Stimulated activated CD8-positive, alpha-beta memory T cell treated with anti-CD3 and anti-CD28 coated beads, Interleukin-12 subunit alpha, Interleukin-12 subunit beta, amount 100 ng/mL, for 1 hour (primary cell): ENCODE measurements at regions not wholly inside any gene's neighbourhood (a gene's known extent, or its start where the extent isn't known, plus 50 kb on each side); places are given as distances from the start of the nearest gene placed in this dataset.
A peak's percentile ranks its signal among the peaks of the same experiment; 100 is the strongest.
"Not testable (repeated sequence)": the region's sequence is repeated elsewhere in the genome, so short reads cannot be mapped to it uniquely, and the experiment has no call there.

Experiments used
- DNase-seq: peaks from one replicate; pipeline ENCODE4 v3.0.0-alpha.2; 2020; ENCODE audit warnings: low read depth

DNA sequence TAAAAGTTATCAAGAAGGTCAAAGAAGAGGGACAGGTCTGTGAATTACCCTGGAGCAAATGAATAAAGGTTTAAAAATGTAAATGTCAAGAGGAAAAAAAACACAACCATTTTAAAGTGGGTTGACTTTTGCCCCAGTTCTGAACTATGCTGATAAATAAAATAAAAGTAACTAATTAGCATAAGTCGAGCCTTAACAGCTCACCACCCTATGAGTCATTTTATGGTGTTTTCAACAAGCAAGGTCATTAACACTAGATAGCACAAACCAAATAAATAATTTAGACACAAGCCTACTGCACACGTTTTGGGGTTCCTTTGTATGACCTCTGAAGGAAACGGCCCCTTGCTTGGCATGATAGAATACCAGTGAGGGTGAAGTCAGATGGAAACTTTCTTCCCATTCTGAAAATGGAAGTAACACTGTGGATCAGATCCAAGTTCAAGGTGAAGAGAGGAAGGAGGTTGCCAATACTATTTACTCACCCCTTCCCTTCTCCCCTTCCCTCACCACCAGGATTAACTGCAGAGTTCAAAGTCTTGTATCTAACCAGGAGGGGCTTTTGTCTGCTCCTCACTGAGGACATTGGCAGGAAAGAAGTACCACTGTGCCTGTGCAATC is 380.0 kb upstream of the ACVR2A start:
- no peak for DNase-seq

- DNase-seq, result no peak
These were observed 380.8 kb upstream of the ACVR2A start for GRCh38 chr2:147463881-147464520.

DNA sequence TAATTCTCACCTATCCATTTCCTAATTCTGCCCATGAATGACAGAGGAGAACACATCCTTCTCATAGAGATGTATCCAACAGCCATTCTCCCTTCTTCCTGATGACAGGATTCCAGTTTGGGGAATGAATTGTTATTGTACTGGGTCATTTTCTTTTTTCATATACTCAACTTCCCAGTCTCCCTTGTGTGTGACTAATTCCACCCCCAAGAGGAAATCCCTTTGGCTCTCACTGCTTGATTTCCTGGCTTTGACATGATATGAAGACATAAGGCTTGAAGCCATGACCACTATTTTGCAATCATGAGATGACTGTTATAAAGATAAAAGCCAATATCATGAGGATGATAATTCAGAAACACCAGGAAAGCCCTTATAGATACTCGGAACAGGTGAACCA is 384.7 kb upstream of the ACVR2A start:
- DNase-seq, result no peak

DNA sequence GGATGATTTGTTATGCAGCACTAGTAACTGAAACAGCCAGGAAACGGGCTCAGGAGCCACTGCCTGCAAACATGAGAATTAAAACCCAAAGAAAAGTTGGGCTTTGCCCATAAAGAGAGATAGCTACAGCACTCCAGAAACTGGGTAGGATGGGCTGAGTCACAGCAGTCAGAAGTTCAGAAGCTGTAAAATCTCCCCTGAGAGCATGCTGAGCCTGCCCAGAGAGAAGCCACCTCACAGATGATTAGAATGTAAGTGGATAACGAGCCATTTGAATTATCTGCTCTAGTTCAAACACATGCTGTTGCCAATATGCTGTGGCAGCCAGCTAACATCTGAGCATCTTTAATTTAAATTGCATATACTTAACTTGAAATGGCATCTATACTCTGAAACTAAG is 388.1 kb upstream of the ACVR2A start:
- DNase-seq, result no peak

DNA sequence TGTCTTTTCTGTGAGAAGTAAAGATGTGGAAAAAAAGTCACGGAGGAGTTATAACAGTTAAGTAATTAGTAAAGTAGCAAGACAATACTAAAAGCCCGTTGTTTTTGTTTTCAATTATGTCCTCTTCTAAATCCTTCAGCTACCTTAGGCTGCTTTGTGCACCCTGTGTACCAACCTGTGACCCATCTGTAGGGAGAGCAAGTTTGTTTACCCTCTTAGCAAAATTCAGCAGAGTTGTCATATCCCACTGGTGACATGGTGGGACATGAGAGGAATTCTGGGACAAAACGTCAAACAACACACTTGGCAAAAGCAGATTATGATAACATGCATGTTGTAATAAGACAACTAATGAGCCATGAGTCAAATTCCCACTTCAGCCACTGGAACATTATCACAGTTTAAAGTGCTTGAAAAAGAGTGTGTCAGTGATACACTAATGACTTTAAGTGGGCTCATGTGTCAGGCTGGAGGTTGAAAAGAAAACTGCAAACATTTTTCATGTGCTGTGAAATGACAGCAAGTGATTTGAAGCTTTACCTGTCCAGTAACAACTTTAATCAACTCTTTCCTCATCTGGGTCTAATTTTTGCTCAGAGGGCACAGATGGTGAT is 392.8 kb upstream of the ACVR2A start:
- DNase-seq, result no peak

GRCh38 chr2:147450661-147451510 is 393.9 kb upstream of the ACVR2A start:
- DNase-seq, result no peak

DNA sequence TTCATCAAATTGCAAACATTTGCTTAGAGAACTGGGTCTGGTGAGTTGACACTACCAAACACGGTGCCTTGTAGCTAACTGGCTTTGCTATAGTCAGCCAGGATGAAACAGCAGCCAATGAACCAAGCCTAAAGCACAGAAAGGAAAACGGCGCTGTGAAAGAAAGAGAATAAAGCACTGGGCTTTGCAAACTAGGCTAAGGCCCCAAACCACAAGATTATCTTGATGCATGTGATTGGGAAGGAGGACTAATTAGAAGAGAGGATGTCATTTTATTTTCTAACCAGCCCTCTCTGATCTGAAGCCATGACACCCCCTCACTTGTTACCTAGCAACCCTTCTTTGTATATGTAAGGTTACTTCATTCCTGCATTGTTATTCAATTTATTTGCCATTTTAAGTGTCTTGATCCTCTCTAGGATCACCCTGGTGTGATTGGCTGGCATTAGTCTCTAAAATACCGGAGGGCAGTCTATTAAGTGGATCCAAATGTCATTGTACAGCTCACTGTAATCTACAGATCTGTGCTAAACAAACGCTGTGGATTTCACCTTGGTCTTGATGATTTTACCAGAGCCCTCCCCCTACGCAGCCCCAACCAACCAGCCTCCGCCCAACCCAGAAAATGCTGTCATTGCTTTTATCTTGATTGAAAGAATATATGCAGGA is 395.4 kb upstream of the ACVR2A start:
- peak; percentile 12 for DNase-seq

GRCh38 chr2:147442816-147443215 is 402.0 kb upstream of the ACVR2A start:
- DNase-seq, result no peak

DNA sequence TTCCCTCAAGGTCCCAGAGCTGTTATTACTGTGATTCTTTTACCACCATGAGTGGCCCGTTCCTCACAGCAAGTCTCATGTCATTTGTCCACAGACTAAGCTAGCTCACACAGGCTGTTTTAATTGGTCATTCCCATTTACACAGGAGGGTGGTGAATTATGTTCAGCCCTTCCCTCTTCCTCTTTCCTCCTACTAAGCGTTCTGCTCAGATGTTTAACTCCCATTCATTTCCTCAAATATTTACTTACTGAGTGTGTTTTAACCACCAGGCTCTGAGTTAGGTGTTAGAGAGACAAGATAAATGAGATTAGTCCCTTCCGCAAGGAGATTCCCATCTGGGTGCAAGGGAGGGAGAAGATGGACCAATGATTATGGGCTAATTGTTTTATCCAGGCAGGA is 403.6 kb upstream of the ACVR2A start:
- DNase-seq, result no peak

DNA sequence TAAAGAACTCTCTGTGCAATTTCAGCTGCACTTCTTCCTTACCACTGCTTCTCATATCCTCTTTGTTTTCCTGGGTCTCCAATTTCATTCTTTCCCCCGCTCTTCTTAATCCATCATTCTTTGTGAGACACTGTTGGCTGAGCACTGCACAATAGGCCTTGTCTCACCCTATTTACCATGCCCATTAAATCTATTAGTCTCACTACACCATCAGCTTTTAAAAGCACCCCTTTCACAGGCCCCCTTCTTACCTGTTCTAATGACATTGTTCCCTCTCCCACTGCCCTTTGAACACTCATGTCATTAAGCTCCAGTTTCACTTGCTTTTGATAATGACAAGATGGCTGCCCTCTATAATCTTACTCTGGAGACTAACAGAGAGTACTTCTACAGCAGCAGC is 404.1 kb upstream of the ACVR2A start:
- no peak for DNase-seq

DNA sequence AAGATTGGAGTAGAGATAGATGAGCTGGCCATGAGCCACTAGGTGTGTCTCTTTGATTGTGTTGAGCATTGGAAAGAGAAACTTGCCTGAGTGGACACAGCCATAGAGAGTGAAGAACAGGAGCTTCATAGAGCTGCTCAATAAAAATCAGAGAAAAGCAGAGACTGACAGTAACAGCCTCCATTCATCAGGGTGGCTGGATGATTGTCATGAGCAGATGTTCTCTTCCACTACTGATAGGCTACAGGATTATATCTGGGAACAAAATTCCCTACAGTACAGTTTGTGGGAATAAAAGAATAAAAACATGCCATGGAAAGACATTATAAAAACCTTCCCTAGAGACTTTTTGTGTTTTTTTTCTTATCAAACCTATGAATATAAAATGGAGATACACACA is 404.8 kb upstream of the ACVR2A start:
- no peak for DNase-seq

DNA sequence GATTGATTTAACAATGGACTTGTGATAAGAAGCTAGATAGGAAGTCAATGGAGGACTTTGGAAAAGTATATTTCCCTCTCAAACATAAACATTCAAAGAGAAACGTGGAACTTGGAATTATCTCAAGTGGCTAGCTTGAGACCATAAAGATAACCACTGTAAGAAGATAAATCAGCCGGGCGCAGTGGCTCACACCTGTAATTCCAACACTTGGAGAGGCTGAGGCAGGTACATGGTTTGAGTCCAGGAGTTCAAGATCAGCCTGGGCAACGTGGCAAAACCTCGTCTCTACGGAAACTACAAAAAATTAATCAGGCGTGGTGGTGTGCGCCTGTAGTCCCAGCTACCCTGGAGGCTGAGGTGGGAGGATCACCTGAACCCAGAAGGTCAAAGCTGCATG is 405.9 kb upstream of the ACVR2A start:
- DNase-seq, result no peak

GRCh38 chr2:147433822-147434221 is 411.0 kb upstream of the ACVR2A start:
- no peak for DNase-seq

- DNase-seq, result no peak
These were observed 414.4 kb upstream of the ACVR2A start for GRCh38 chr2:147430408-147430807.

DNA sequence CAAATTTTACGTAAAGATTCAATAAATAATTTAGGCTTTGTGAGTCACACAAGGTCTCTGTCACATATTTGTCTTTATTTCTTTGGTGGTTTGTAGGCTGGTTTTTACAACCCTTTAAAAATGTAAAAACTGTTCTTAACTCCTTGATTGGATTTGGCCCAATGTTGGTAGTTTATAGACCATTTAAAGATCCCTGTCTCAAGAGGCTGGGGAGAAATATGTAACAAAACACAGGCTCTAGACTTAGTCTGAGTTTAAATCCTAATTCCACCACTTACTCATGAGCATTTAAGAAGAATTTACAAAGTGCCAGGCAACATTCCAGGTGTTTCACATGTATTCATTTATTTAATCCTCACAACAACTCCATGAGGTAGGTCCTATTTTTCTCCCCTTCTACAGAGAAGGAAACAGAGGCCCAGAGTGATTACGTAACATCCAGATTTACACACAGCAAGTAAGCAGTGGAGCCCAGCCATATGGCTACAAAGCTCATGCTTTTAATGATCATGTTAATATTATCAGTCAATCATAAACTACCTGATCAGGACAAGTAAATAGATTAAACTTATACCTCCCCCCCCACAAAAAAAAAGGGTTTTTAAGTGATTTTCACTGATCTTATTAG is 416.6 kb upstream of the ACVR2A start:
- no peak for DNase-seq

DNA sequence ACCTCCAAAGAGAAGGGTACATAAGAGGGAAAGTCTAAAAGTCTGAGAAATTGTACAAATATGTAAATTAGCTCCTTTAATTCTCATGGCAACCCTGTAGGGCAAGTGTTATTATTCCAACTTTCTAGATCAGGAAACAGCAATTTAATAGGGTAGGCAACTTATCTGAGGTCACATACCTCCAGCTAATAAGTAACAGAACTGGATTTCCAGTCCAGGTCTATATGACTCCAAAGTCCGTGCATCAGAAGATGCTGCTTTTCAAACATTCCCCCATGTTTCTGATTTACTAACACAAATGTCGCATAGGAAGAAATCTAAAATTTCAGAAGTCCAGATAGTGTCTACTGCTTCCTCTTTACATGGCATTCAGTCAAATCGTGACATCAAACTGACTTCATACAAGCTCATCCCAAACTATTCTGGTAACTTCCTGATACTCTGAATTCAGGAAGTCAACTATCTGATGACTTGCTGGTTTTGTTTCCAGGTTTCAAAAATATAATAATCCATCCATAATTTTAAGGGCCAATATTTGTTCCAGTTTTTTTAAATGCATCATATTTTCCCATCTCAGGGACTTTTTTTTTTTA is 419.3 kb upstream of the ACVR2A start:
- no peak for DNase-seq

- DNase-seq, result no peak
These were observed 420.1 kb upstream of the ACVR2A start for GRCh38 chr2:147424766-147425165.

- DNase-seq, result no peak
These were observed 423.7 kb upstream of the ACVR2A start for GRCh38 chr2:147420947-147421675.

- no peak for DNase-seq
These were observed 424.3 kb upstream of the ACVR2A start for GRCh38 chr2:147420517-147420916.

DNA sequence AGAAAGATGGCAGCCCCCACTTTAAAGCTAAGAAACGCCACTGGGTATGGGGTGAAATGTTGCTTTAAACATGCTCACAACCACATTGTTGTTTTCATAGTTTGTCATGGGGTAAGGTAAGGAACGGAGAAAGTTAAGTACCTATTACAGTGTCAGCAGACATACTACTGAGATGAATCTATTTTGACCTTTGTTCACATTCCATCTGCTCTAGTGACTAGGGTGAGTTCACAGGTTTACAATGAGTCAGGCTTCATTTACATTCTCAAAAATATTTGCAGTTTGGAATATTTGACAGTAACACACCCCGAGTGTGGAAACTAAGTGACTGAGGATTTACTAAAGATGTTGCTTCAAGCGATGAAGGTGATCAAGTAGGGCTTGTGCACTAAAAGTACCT is 428.7 kb upstream of the ACVR2A start:
- no peak for DNase-seq

GRCh38 chr2:147414656-147415055 is 430.2 kb upstream of the ACVR2A start:
- not testable (repeated sequence) for DNase-seq
